ENCODE measurements at regions not wholly inside any gene's neighbourhood (a gene's known extent, or its start where the extent isn't known, plus 50 kb on each side); places are given as distances from the start of the nearest gene placed in this dataset.

- TF ChIP-seq CTCF (IDR thresholded peaks at IDR 0.05): no peak
These were observed 93.3 kb upstream of the DOCK9 start for GRCh38 chr13:99071211-99071610.

GRCh38 chr13:99071666-99072065 lies 93.8 kb upstream of the DOCK9 start:
- TF ChIP-seq CTCF (IDR thresholded peaks at IDR 0.05): no peak

GRCh38 chr13:99072356-99072755 lies 94.5 kb upstream of the DOCK9 start:
- TF ChIP-seq CTCF (IDR thresholded peaks at IDR 0.05): no peak

GRCh38 chr13:99072941-99073340 lies 95.1 kb upstream of the DOCK9 start:
- TF ChIP-seq CTCF (IDR thresholded peaks at IDR 0.05): no peak

- no peak for TF ChIP-seq CTCF (IDR thresholded peaks at IDR 0.05)
These were observed 96.8 kb upstream of the DOCK9 start for GRCh38 chr13:99074693-99075092.

- no peak for TF ChIP-seq CTCF (IDR thresholded peaks at IDR 0.05)
These were observed 97.7 kb upstream of the DOCK9 start for GRCh38 chr13:99075268-99076191.

GRCh38 chr13:99078017-99078771 lies 100.3 kb upstream of the DOCK9 start:
- no peak for TF ChIP-seq CTCF (IDR thresholded peaks at IDR 0.05)

Data from LNCAP (cell line).